HepG2 (cell line): ENCODE measurements at regions not wholly inside any gene's neighbourhood (a gene's known extent, or its start where the extent isn't known, plus 50 kb on each side); places are given as distances from the start of the nearest gene placed in this dataset.

ENCODE experiments used
- ATM ChIP-seq: fragments of 450-650 bp; IDR thresholded peaks from 2 replicates; pipeline ENCODE4 v1.7.1; 2017; ENCODE audit warnings: mild to moderate bottlenecking, borderline replicate concordance
- CREB1 ChIP-seq, 2 experiments: fragments of 450-650 bp in 1 of 2; IDR thresholded peaks; 2 replicates each; pipeline ENCODE4 v1.6.1; 2016 to 2017; ENCODE audit warnings: control low read depth in 1 of 2, mild to moderate bottlenecking in 1 of 2, missing compliant biosample characterization in 1 of 2, missing genetic modification characterization in 1 of 2
- CREM ChIP-seq, 2 experiments: sonication (generic) in 1 of 2; formaldehyde crosslinking in 1 of 2; IDR thresholded peaks; 2 replicates each; pipeline versions ENCODE4 v1.4.0 to v1.6.1; 2016 to 2020; ENCODE audit warnings: antibody characterized with exemption in 1 of 2, mild to moderate bottlenecking in 1 of 2, missing genetic modification reagents in 1 of 2
- HNF1A ChIP-seq, 2 experiments: sonication (generic) in 1 of 2; formaldehyde crosslinking in 1 of 2; IDR thresholded peaks; 2 replicates each; pipeline versions ENCODE4 v1.4.0 to v1.6.1; 2016 to 2020; ENCODE audit warnings: borderline replicate concordance in 1 of 2, low read depth in 1 of 2, mild to moderate bottlenecking in 1 of 2, missing genetic modification reagents in 1 of 2
- HNRNPLL ChIP-seq: fragments of 200-400 bp; formaldehyde crosslinking; IDR thresholded peaks from 2 replicates; pipeline ENCODE4 v1.6.1; 2017; ENCODE audit warnings: mild to moderate bottlenecking, low read depth, low read length; ENCODE audit not compliant: poor library complexity, severe bottlenecking
- NFIC ChIP-seq: IDR thresholded peaks from 2 replicates; pipeline ENCODE4 v1.6.1; 2012; ENCODE audit warnings: mild to moderate bottlenecking, low read length, inconsistent platforms
- RBFOX2 ChIP-seq: fragments of 200-400 bp; formaldehyde crosslinking; IDR thresholded peaks from 2 replicates; pipeline ENCODE4 v1.6.1; 2017; ENCODE audit warnings: low read depth, mild to moderate bottlenecking, low read length
- SOX6 ChIP-seq, 2 experiments: fragments of 450-650 bp in 1 of 2; sonication (generic) in 1 of 2; formaldehyde crosslinking in 1 of 2; IDR thresholded peaks; 2 replicates each; pipeline versions ENCODE4 v1.4.0 to v1.6.1; 2017 to 2020; ENCODE audit warnings: antibody characterized with exemption in 1 of 2, mild to moderate bottlenecking in 1 of 2, missing genetic modification reagents in 1 of 2
- TEAD2 ChIP-seq: sonication (generic); formaldehyde crosslinking; IDR thresholded peaks from 2 replicates; pipeline ENCODE4 v1.9.0; 2021; ENCODE audit warnings: missing genetic modification reagents
- ZBTB26 ChIP-seq: IDR thresholded peaks from 2 replicates; pipeline ENCODE4 v1.6.1; 2016; ENCODE audit warnings: missing compliant biosample characterization, missing genetic modification reagents, borderline replicate concordance
- ZNF354B ChIP-seq: sonication (generic); formaldehyde crosslinking; IDR thresholded peaks from 2 replicates; pipeline ENCODE4 v1.8.0; 2022; ENCODE audit warnings: mild to moderate bottlenecking, missing genetic modification reagents
- ZNF567 ChIP-seq: sonication (generic); formaldehyde crosslinking; IDR thresholded peaks from 2 replicates; pipeline ENCODE4 v1.8.1; 2023; ENCODE audit warnings: mild to moderate bottlenecking, missing genetic modification reagents, borderline replicate concordance
- TF ChIP-seq, protein P1 (sequence below), 2 experiments: fragments of 450-650 bp in 1 of 2; sonication (generic) in 1 of 2; formaldehyde crosslinking in 1 of 2; IDR thresholded peaks; 2 replicates each; pipeline versions ENCODE4 v1.6.1 to v1.8.0; 2016 to 2022; ENCODE audit warnings: antibody characterized with exemption in 1 of 2, mild to moderate bottlenecking in 1 of 2, missing genetic modification reagents in 1 of 2

DNA sequence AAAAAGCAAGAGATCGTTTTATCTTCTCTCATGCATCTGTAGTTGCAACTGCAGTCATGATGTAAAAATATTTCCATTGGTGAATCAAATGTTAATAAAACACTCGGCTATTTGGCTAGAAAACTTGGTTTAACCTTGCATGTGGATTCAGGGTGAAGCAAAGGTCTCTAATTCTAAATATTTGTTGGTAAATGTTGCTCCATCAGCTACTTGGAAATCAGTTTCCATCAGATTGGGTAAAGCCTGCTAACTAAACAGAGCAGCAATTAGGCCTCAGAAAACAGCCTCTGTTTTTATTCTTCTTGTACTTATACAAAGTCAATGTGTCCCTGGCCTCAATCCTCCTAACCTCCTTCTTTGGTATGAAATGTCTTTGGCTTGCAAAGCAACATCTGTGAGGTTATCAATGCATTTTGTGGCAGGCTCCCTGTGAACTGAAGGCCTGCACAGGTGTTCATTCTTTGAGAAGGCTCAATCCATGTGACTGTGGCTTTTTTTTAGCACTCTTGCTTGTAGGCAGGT is 312.3 kb downstream of the WDR72 start (continued):
- TF ChIP-seq HNF1A (IDR thresholded peaks at IDR 0.05; ENCODE audit: low read depth) (no peak), HNF1A (CRISPR knock-in tag; IDR thresholded peaks at IDR 0.05; ENCODE audit: borderline replicate concordance) (no peak), ATM (no peak), RBFOX2 (no peak), SOX6 (IDR thresholded peaks at IDR 0.05) (no peak), SOX6 (CRISPR knock-in tag; IDR thresholded peaks at IDR 0.05) (peak; percentile 65), ZBTB26 (CRISPR knock-in tag) (no peak), CREB1 (IDR thresholded peaks at IDR 0.05) (no peak), CREB1 (CRISPR knock-in tag; IDR thresholded peaks at IDR 0.05) (no peak), ZNF354B (CRISPR knock-in tag) (no peak), ZNF567 (no peak), HNRNPLL (no peak), NFIC (0 out of 2 replicates have a peak, but pooled peaks have one; percentile 55), TEAD2 (CRISPR knock-in tag) (no peak), CREM (IDR thresholded peaks at IDR 0.05) (peak; percentile 59; the same call in 1 of the 2 replicates), CREM (CRISPR knock-in tag; IDR thresholded peaks at IDR 0.05) (no peak)
- TF ChIP-seq, protein P1, sequence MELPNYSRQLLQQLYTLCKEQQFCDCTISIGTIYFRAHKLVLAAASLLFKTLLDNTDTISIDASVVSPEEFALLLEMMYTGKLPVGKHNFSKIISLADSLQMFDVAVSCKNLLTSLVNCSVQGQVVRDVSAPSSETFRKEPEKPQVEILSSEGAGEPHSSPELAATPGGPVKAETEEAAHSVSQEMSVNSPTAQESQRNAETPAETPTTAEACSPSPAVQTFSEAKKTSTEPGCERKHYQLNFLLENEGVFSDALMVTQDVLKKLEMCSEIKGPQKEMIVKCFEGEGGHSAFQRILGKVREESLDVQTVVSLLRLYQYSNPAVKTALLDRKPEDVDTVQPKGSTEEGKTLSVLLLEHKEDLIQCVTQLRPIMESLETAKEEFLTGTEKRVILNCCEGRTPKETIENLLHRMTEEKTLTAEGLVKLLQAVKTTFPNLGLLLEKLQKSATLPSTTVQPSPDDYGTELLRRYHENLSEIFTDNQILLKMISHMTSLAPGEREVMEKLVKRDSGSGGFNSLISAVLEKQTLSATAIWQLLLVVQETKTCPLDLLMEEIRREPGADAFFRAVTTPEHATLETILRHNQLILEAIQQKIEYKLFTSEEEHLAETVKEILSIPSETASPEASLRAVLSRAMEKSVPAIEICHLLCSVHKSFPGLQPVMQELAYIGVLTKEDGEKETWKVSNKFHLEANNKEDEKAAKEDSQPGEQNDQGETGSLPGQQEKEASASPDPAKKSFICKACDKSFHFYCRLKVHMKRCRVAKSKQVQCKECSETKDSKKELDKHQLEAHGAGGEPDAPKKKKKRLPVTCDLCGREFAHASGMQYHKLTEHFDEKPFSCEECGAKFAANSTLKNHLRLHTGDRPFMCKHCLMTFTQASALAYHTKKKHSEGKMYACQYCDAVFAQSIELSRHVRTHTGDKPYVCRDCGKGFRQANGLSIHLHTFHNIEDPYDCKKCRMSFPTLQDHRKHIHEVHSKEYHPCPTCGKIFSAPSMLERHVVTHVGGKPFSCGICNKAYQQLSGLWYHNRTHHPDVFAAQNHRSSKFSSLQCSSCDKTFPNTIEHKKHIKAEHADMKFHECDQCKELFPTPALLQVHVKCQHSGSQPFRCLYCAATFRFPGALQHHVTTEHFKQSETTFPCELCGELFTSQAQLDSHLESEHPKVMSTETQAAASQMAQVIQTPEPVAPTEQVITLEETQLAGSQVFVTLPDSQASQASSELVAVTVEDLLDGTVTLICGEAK (IDR thresholded peaks at IDR 0.05) = no peak
- TF ChIP-seq, protein P1 (CRISPR knock-in tag; IDR thresholded peaks at IDR 0.05) = no peak
